PC-9 (cell line): ENCODE measurements at regions not wholly inside any gene's neighbourhood (a gene's known extent, or its start where the extent isn't known, plus 50 kb on each side); places are given as distances from the start of the nearest gene placed in this dataset.

Experiments used
- BruUV-seq: library from RNA; stranded (reverse); fragments of 400-500 nt; replicated peaks from 2 replicates; lab custom pipeline; 2021; lab: Mats Ljungman, UMichigan
- CTCF ChIA-PET: fragments of 300-600 bp; sonication (Branson Sonifier 250); formaldehyde crosslinking; loops from one replicate; lab custom pipeline; 2022; ENCODE audit warnings: antibody characterized with exemption; lab: Charles Lee
- POLR2A ChIA-PET: fragments of 300-600 bp; sonication (Branson Sonifier 250); formaldehyde crosslinking; loops from one replicate; lab custom pipeline; 2022; ENCODE audit warnings: antibody characterized with exemption; ENCODE audit not compliant: unreplicated experiment; lab: Charles Lee
- DNase-seq, 2 experiments: peaks; one replicate each; pipeline versions ENCODE4 v3.0.0 to v3.0.0-alpha.2; 2015 to 2022; ENCODE audit warnings: mixed read lengths in 1 of 2
- H2AFZ ChIP-seq: fragments of 200-600 bp; sonication (generic); 2 replicates; pipeline ENCODE4 v1.8.1; 2017; ENCODE audit warnings: antibody characterized with exemption
- H3F3A ChIP-seq: fragments of 200-600 bp; sonication (generic); 2 replicates; pipeline ENCODE4 v1.8.1; 2017; ENCODE audit warnings: antibody characterized with exemption, mild to moderate bottlenecking, low read depth; ENCODE audit not compliant: insufficient read depth
- H3K27ac ChIP-seq: fragments of 200-600 bp; sonication (generic); 2 replicates; pipeline ENCODE4 v1.6.1; 2016; ENCODE audit warnings: mixed run types
- H3K27me3 ChIP-seq: fragments of 200-600 bp; sonication (generic); 2 replicates; pipeline ENCODE4 v1.6.1; 2016; ENCODE audit warnings: low read depth, mixed run types; ENCODE audit not compliant: insufficient read depth
- H3K36me3 ChIP-seq: fragments of 200-600 bp; sonication (generic); 2 replicates; pipeline ENCODE4 v1.6.1; 2016; ENCODE audit warnings: low read depth, mixed run types
- H3K4me1 ChIP-seq: fragments of 200-600 bp; sonication (generic); replicated peaks from 2 replicates; pipeline ENCODE4 v1.6.1; 2016; ENCODE audit warnings: mixed run types; ENCODE audit not compliant: insufficient read depth
- H3K4me2 ChIP-seq: fragments of 200-600 bp; sonication (generic); 2 replicates; pipeline ENCODE4 v1.6.1; 2017; ENCODE audit warnings: mixed run types
- H3K4me3 ChIP-seq: fragments of 200-600 bp; sonication (generic); 2 replicates; pipeline ENCODE4 v1.6.1; 2016; ENCODE audit warnings: mixed run types
- H3K79me2 ChIP-seq: fragments of 200-600 bp; sonication (generic); 2 replicates; pipeline ENCODE4 v1.6.1; 2017; ENCODE audit warnings: low read depth, mixed run types
- H3K9me2 ChIP-seq: fragments of 200-600 bp; sonication (generic); 2 replicates; pipeline ENCODE4 v1.8.1; 2017; ENCODE audit warnings: mild to moderate bottlenecking; ENCODE audit not compliant: insufficient read depth
- H3K9me3 ChIP-seq: fragments of 200-600 bp; sonication (generic); 2 replicates; pipeline ENCODE4 v1.8.1; 2016; ENCODE audit warnings: low read depth; ENCODE audit not compliant: insufficient read depth
- H4K20me1 ChIP-seq: fragments of 200-600 bp; sonication (generic); 2 replicates; pipeline ENCODE4 v1.8.1; 2017; ENCODE audit not compliant: insufficient read depth
- EZH2 ChIP-seq: fragments of 200-600 bp; sonication (generic); IDR thresholded peaks from 2 replicates; pipeline ENCODE4 v1.8.0; 2017; ENCODE audit warnings: antibody characterized with exemption, low read depth
- intact Hi-C: fragments of 100-400 bp; cut with micrococcal nuclease; formaldehyde crosslinking; loops from one replicate; pipeline ENCODE4 v1.10.0; 2022; ENCODE audit not compliant: unreplicated experiment
- TF ChIP-seq, protein P1 (sequence below): fragments of 200-600 bp; sonication (generic); conservative IDR thresholded peaks from 2 replicates; pipeline ENCODE4 v1.6.1; 2017; ENCODE audit warnings: mixed run types, antibody characterized with exemption, mild to moderate bottlenecking, moderate library complexity

DNA sequence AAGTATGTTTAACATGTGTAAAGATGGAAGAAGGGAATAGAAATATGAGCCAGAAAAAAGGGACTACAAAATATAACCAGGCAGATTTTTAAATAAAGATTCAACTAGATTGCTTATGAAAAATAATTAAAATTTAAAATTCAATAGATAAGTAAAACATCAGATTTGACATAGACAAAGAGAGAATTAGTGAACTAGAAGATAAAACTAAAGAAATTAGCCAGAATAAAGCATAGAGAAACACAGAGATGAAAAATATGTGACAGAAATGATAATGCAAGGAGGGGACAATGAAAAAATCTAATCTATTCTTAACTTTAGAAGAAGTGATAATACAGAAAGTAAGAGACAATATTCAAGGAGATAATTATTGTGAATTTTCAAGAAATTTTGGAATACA lies 222.6 kb upstream of the PMFBP1 start:
- Histone ChIP-seq H3K4me3 (no peak overlapping the region), H3K9me3 (no peaks in the 10 kb centered on the region), H3K79me2 (no peaks in the 10 kb centered on the region), H3K4me1 (no peaks in the 10 kb centered on the region), H3K4me2 (no peak overlapping the region), H3F3A (no peaks in the 10 kb centered on the region), H3K27ac (no peak overlapping the region), H3K27me3 (no peaks in the 10 kb centered on the region), H3K9me2 (no peaks in the 10 kb centered on the region), H4K20me1 (no peaks in the 10 kb centered on the region), H2AFZ (no peak overlapping the region), H3K36me3 (no peaks in the 10 kb centered on the region)
- CTCF ChIA-PET = no interaction called here
- no peak for TF ChIP-seq EZH2
- TF ChIP-seq, protein P1, sequence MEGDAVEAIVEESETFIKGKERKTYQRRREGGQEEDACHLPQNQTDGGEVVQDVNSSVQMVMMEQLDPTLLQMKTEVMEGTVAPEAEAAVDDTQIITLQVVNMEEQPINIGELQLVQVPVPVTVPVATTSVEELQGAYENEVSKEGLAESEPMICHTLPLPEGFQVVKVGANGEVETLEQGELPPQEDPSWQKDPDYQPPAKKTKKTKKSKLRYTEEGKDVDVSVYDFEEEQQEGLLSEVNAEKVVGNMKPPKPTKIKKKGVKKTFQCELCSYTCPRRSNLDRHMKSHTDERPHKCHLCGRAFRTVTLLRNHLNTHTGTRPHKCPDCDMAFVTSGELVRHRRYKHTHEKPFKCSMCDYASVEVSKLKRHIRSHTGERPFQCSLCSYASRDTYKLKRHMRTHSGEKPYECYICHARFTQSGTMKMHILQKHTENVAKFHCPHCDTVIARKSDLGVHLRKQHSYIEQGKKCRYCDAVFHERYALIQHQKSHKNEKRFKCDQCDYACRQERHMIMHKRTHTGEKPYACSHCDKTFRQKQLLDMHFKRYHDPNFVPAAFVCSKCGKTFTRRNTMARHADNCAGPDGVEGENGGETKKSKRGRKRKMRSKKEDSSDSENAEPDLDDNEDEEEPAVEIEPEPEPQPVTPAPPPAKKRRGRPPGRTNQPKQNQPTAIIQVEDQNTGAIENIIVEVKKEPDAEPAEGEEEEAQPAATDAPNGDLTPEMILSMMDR = no peak
- no TSS peak for BruUV-seq
- DNase-seq = no peak
- POLR2A ChIA-PET = no interaction called here
- intact Hi-C loops = no loop called here

DNA sequence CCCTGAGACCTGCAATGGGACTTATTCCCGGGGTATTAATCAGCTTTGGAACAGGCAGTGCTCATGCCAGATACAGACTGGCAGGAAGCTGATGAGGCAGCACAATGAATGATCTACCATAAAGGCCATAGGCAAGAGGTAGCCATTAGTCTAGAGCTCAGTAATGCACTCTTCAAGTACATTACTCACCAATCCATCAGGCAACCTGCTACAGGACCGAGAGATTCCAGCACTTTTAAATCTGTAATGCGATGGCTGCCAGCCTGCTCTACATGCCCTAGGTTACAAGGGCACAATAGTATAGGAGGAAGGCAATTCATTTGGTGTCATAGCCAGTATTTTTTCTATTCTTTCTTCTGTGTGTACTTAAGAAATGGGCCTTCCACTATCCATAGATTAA lies 217.8 kb upstream of the PMFBP1 start:
- TF ChIP-seq EZH2 = no peak
- TF ChIP-seq, protein P1 = no peak
- H3K79me2 ChIP-seq = no peaks in the 10 kb centered on the region
- intact Hi-C loops = no loop called here
- H2AFZ ChIP-seq = no peak overlapping the region
- no TSS peak for BruUV-seq
- POLR2A ChIA-PET = no interaction called here
- H3F3A ChIP-seq = no peaks in the 10 kb centered on the region
- no peaks in the 10 kb centered on the region for H3K36me3 ChIP-seq
- no peaks in the 10 kb centered on the region for H3K27me3 ChIP-seq
- no peaks in the 10 kb centered on the region for H3K4me1 ChIP-seq
- H3K9me3 ChIP-seq = no peaks in the 10 kb centered on the region
- no peak for DNase-seq
- CTCF ChIA-PET = no interaction called here
- no peak overlapping the region for H3K27ac ChIP-seq
- H3K4me2 ChIP-seq = no peak overlapping the region
- H3K4me3 ChIP-seq = no peak overlapping the region
- no peaks in the 10 kb centered on the region for H4K20me1 ChIP-seq
- no peaks in the 10 kb centered on the region for H3K9me2 ChIP-seq

DNA sequence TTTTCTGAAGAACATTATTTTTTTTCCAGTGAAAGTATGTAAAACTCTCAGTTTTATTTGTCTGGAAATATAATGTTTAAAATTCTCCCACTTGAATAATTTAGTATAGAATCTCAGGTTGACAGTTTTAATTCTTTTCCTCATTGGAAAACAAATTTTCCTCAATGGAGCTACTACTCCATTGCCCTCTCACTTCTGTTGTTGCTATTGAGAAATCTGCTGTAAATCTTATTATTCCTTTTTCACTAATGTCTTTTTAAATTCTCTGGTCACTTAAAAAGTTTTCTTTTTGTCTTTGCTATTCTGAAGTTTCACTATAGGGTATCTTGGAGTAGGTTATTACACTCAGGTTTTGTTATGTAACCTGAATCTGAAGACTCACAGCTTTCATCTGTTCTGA lies 216.1 kb upstream of the PMFBP1 start:
- Histone ChIP-seq H3K4me3 (no peak overlapping the region), H3F3A (no peaks in the 10 kb centered on the region), H2AFZ (no peak overlapping the region), H3K4me2 (no peak overlapping the region), H3K9me3 (no peaks in the 10 kb centered on the region), H3K9me2 (no peaks in the 10 kb centered on the region), H3K27me3 (no peaks in the 10 kb centered on the region), H3K79me2 (no peaks in the 10 kb centered on the region), H3K36me3 (no peaks in the 10 kb centered on the region), H4K20me1 (no peaks in the 10 kb centered on the region), H3K4me1 (no peaks in the 10 kb centered on the region), H3K27ac (no peak overlapping the region)
- ChIA-PET POLR2A (no interaction called here), CTCF (no interaction called here)
- BruUV-seq = no TSS peak
- intact Hi-C loops = no loop called here
- TF ChIP-seq, protein P1 = no peak
- TF ChIP-seq EZH2 = no peak
- DNase-seq = no peak
